HEK293 (cell line): ENCODE measurements at regions not wholly inside any gene's neighbourhood (a gene's known extent, or its start where the extent isn't known, plus 50 kb on each side); places are given as distances from the start of the nearest gene placed in this dataset.

Experiments
- CTCF ChIA-PET: fragments of 350-600 bp; formaldehyde crosslinking; extraction: SDS; loops from one replicate; lab custom pipeline; 2021; ENCODE audit warnings: antibody characterized with exemption; lab: Yijun Ruan, JAX
- POLR2A ChIA-PET: fragments of 300-600 bp; formaldehyde crosslinking; extraction: SDS; loops from one replicate; lab custom pipeline; 2020; ENCODE audit warnings: antibody characterized with exemption, inconsistent platforms; lab: Yijun Ruan, JAX
- H3K27ac ChIP-seq: fragments of 200-500 bp; sonication (Bioruptor generic); 2 replicates; pipeline ENCODE4 v1.5.1; 2014; ENCODE audit warnings: low read depth, low read length, control low read depth, inconsistent platforms; ENCODE audit errors: extremely low read depth
- H3K36me3 ChIP-seq, 2 experiments: fragments of 200-500 bp in 1 of 2; sonication (Bioruptor generic) in 1 of 2; 1 replicate in 1 of 2; 2 replicates in 1 of 2; pipeline ENCODE4 v1.5.1; 2014 to 2017; ENCODE audit warnings: inconsistent platforms in 2 of 2, low read length in 2 of 2; ENCODE audit not compliant: control insufficient read depth in 2 of 2, insufficient read depth in 1 of 2
- H3K4me1 ChIP-seq: fragments of 200-500 bp; sonication (Bioruptor generic); 2 replicates; pipeline ENCODE4 v1.5.1; 2014; ENCODE audit warnings: mild to moderate bottlenecking, low read length, inconsistent platforms; ENCODE audit not compliant: control insufficient read depth, insufficient read depth
- H3K4me3 ChIP-seq: 2 replicates; pipeline ENCODE4 v1.5.1; 2011; ENCODE audit warnings: low read depth, mild to moderate bottlenecking, control low read depth, low read length, moderate library complexity
- H3K9me3 ChIP-seq: fragments of 200-500 bp; sonication (Bioruptor generic); 2 replicates; pipeline ENCODE4 v1.5.1; 2014; ENCODE audit warnings: low read depth, low read length, inconsistent platforms; ENCODE audit not compliant: control insufficient read depth, insufficient read depth
- BCL11B ChIP-seq: fragments of 450-650 bp; formaldehyde crosslinking; IDR thresholded peaks from 2 replicates; pipeline ENCODE4 v1.5.1; 2016; ENCODE audit warnings: low read depth, missing biosample characterization, missing genetic modification characterization
- EGR2 ChIP-seq: fragments of 450-650 bp; formaldehyde crosslinking; IDR thresholded peaks from 2 replicates; pipeline ENCODE4 v1.5.1; 2016; ENCODE audit warnings: low read depth, missing biosample characterization, missing genetic modification characterization
- ELK4 ChIP-seq: IDR thresholded peaks from 2 replicates; pipeline ENCODE4 v1.6.1; 2011; ENCODE audit warnings: mild to moderate bottlenecking, low read depth, low read length, borderline replicate concordance
- FEZF1 ChIP-seq: fragments of 450-650 bp; formaldehyde crosslinking; IDR thresholded peaks from 2 replicates; pipeline ENCODE4 v1.5.1; 2016; ENCODE audit warnings: missing biosample characterization, missing genetic modification characterization
- IKZF3 ChIP-seq: fragments of 450-650 bp; IDR thresholded peaks from 2 replicates; pipeline ENCODE4 v1.5.0; 2018; ENCODE audit warnings: missing biosample characterization, mild to moderate bottlenecking, missing genetic modification characterization, moderate library complexity
- KLF1 ChIP-seq: fragments of 450-650 bp; formaldehyde crosslinking; IDR thresholded peaks from 2 replicates; pipeline ENCODE4 v1.5.1; 2016; ENCODE audit warnings: missing biosample characterization, missing genetic modification characterization
- OSR2 ChIP-seq: fragments of 450-650 bp; formaldehyde crosslinking; IDR thresholded peaks from 2 replicates; pipeline ENCODE4 v1.5.1; 2016; ENCODE audit warnings: missing biosample characterization, missing genetic modification characterization
- OVOL3 ChIP-seq: fragments of 450-650 bp; formaldehyde crosslinking; IDR thresholded peaks from 2 replicates; pipeline ENCODE4 v1.5.1; 2016; ENCODE audit warnings: missing biosample characterization, missing genetic modification characterization
- PRDM1 ChIP-seq: fragments of 450-650 bp; formaldehyde crosslinking; IDR thresholded peaks from 2 replicates; pipeline ENCODE4; 2016; ENCODE audit warnings: missing biosample characterization, missing genetic modification characterization
- ZBTB20 ChIP-seq: fragments of 450-650 bp; formaldehyde crosslinking; IDR thresholded peaks from 2 replicates; pipeline ENCODE4 v1.5.1; 2016; ENCODE audit warnings: missing biosample characterization, missing genetic modification characterization
- ZNF211 ChIP-seq: fragments of 450-650 bp; formaldehyde crosslinking; IDR thresholded peaks from 2 replicates; pipeline ENCODE4 v1.5.1; 2016; ENCODE audit warnings: low read depth, missing biosample characterization, missing genetic modification characterization
- ZNF266 ChIP-seq: fragments of 450-650 bp; formaldehyde crosslinking; IDR thresholded peaks from 2 replicates; pipeline ENCODE4 v1.5.1; 2016; ENCODE audit warnings: missing biosample characterization, missing genetic modification characterization, low read depth
- ZNF274 ChIP-seq, 2 experiments: fragments of 200-500 bp in 1 of 2; fragments of 450-650 bp in 1 of 2; sonication (Bioruptor generic) in 1 of 2; formaldehyde crosslinking in 1 of 2; IDR thresholded peaks; 2 replicates each; pipeline versions ENCODE4 v1.5.1 to v1.6.1; 2014 to 2016; ENCODE audit warnings: borderline replicate concordance in 1 of 2, inconsistent platforms in 1 of 2, low read length in 1 of 2, missing biosample characterization in 1 of 2, missing genetic modification characterization in 1 of 2
- ZNF366 ChIP-seq: fragments of 450-650 bp; formaldehyde crosslinking; conservative IDR thresholded peaks from 2 replicates; pipeline ENCODE4 v1.5.1; 2016; ENCODE audit warnings: missing biosample characterization, missing genetic modification characterization
- ZNF404 ChIP-seq: fragments of 450-650 bp; formaldehyde crosslinking; IDR thresholded peaks from 2 replicates; pipeline ENCODE4 v1.5.1; 2017; ENCODE audit warnings: missing biosample characterization, missing genetic modification characterization
- ZNF423 ChIP-seq: fragments of 450-650 bp; formaldehyde crosslinking; IDR thresholded peaks from 2 replicates; pipeline ENCODE4 v1.5.1; 2016; ENCODE audit warnings: missing biosample characterization, missing genetic modification characterization
- ZNF433 ChIP-seq: fragments of 450-650 bp; formaldehyde crosslinking; IDR thresholded peaks from 2 replicates; pipeline ENCODE4 v1.5.1; 2016; ENCODE audit warnings: missing biosample characterization, missing genetic modification characterization, low read depth
- ZNF560 ChIP-seq: fragments of 450-650 bp; formaldehyde crosslinking; IDR thresholded peaks from 2 replicates; pipeline ENCODE4 v1.5.1; 2017; ENCODE audit warnings: missing biosample characterization, missing genetic modification characterization, borderline replicate concordance
- ZNF660 ChIP-seq: fragments of 450-650 bp; IDR thresholded peaks from 2 replicates; pipeline ENCODE4 v1.5.1; 2018; ENCODE audit warnings: missing biosample characterization, mild to moderate bottlenecking, missing genetic modification characterization
- ZNF76 ChIP-seq: fragments of 450-650 bp; formaldehyde crosslinking; IDR thresholded peaks from 2 replicates; pipeline ENCODE4; 2016; ENCODE audit warnings: low read depth, missing biosample characterization, missing genetic modification characterization, borderline replicate concordance
- ZNF785 ChIP-seq: fragments of 450-650 bp; formaldehyde crosslinking; IDR thresholded peaks from 2 replicates; pipeline ENCODE4 v1.5.1; 2016; ENCODE audit warnings: missing biosample characterization, missing genetic modification characterization
- TF ChIP-seq, protein P1 (sequence below): fragments of 450-650 bp; formaldehyde crosslinking; IDR thresholded peaks from 2 replicates; pipeline ENCODE4 v1.5.1; 2016; ENCODE audit warnings: missing biosample characterization, missing genetic modification characterization, low read depth
- TF ChIP-seq, protein P2 (sequence below): fragments of 450-650 bp; formaldehyde crosslinking; IDR thresholded peaks from 2 replicates; pipeline ENCODE4 v1.5.1; 2016; ENCODE audit warnings: missing biosample characterization, missing genetic modification characterization
- TF ChIP-seq, protein P3 (sequence below): fragments of 450-650 bp; formaldehyde crosslinking; IDR thresholded peaks from 2 replicates; pipeline ENCODE4 v1.5.1; 2017; ENCODE audit warnings: missing biosample characterization, missing genetic modification characterization
- TF ChIP-seq, protein P4 (sequence below): fragments of 450-650 bp; formaldehyde crosslinking; IDR thresholded peaks from 2 replicates; pipeline ENCODE4 v1.5.1; 2016; ENCODE audit warnings: missing biosample characterization, missing genetic modification characterization
- TF ChIP-seq, protein P5 (sequence below): fragments of 450-650 bp; formaldehyde crosslinking; IDR thresholded peaks from 2 replicates; pipeline ENCODE4 v1.5.1; 2016; ENCODE audit warnings: missing biosample characterization, missing genetic modification characterization

- ChIA-PET CTCF (no interaction called here), POLR2A (no interaction called here)
- Histone ChIP-seq H3K9me3 (no peaks in the 10 kb centered on the region), H3K4me1 (no peaks in the 10 kb centered on the region), H3K4me3 (no peak overlapping the region), H3K36me3 (no peaks in the 10 kb centered on the region), H3K27ac (no peak overlapping the region)
- no peak for TF ChIP-seq ZNF266
- TF ChIP-seq BCL11B (tag by site-specific recombination): no peak
- TF ChIP-seq ZNF423 (tag by site-specific recombination): no peak
- no peak for TF ChIP-seq KLF1
- no peak for TF ChIP-seq IKZF3
- TF ChIP-seq PRDM1 (tag by site-specific recombination): no peak
- TF ChIP-seq, protein P1, sequence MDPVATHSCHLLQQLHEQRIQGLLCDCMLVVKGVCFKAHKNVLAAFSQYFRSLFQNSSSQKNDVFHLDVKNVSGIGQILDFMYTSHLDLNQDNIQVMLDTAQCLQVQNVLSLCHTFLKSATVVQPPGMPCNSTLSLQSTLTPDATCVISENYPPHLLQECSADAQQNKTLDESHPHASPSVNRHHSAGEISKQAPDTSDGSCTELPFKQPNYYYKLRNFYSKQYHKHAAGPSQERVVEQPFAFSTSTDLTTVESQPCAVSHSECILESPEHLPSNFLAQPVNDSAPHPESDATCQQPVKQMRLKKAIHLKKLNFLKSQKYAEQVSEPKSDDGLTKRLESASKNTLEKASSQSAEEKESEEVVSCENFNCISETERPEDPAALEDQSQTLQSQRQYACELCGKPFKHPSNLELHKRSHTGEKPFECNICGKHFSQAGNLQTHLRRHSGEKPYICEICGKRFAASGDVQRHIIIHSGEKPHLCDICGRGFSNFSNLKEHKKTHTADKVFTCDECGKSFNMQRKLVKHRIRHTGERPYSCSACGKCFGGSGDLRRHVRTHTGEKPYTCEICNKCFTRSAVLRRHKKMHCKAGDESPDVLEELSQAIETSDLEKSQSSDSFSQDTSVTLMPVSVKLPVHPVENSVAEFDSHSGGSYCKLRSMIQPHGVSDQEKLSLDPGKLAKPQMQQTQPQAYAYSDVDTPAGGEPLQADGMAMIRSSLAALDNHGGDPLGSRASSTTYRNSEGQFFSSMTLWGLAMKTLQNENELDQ (tag by site-specific recombination): no peak
- no peak for TF ChIP-seq ZNF560 (tag by site-specific recombination)
- TF ChIP-seq, protein P2, sequence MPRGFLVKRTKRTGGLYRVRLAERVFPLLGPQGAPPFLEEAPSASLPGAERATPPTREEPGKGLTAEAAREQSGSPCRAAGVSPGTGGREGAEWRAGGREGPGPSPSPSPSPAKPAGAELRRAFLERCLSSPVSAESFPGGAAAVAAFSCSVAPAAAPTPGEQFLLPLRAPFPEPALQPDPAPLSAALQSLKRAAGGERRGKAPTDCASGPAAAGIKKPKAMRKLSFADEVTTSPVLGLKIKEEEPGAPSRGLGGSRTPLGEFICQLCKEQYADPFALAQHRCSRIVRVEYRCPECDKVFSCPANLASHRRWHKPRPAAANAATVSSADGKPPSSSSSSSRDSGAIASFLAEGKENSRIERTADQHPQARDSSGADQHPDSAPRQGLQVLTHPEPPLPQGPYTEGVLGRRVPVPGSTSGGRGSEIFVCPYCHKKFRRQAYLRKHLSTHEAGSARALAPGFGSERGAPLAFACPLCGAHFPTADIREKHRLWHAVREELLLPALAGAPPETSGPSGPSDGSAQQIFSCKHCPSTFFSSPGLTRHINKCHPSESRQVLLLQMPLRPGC (tag by site-specific recombination): no peak
- no peak for TF ChIP-seq ZNF366 (tag by site-specific recombination)
- no peak for TF ChIP-seq ZNF76 (tag by site-specific recombination)
- TF ChIP-seq, protein P3, sequence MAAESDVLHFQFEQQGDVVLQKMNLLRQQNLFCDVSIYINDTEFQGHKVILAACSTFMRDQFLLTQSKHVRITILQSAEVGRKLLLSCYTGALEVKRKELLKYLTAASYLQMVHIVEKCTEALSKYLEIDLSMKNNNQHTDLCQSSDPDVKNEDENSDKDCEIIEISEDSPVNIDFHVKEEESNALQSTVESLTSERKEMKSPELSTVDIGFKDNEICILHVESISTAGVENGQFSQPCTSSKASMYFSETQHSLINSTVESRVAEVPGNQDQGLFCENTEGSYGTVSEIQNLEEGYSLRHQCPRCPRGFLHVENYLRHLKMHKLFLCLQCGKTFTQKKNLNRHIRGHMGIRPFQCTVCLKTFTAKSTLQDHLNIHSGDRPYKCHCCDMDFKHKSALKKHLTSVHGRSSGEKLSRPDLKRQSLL (tag by site-specific recombination): no peak
- no peak for TF ChIP-seq ZNF404
- TF ChIP-seq, protein P4, sequence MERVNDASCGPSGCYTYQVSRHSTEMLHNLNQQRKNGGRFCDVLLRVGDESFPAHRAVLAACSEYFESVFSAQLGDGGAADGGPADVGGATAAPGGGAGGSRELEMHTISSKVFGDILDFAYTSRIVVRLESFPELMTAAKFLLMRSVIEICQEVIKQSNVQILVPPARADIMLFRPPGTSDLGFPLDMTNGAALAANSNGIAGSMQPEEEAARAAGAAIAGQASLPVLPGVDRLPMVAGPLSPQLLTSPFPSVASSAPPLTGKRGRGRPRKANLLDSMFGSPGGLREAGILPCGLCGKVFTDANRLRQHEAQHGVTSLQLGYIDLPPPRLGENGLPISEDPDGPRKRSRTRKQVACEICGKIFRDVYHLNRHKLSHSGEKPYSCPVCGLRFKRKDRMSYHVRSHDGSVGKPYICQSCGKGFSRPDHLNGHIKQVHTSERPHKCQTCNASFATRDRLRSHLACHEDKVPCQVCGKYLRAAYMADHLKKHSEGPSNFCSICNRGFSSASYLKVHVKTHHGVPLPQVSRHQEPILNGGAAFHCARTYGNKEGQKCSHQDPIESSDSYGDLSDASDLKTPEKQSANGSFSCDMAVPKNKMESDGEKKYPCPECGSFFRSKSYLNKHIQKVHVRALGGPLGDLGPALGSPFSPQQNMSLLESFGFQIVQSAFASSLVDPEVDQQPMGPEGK (tag by site-specific recombination): no peak
- TF ChIP-seq OVOL3 (tag by site-specific recombination): no peak
- TF ChIP-seq ZNF274 (IDR thresholded peaks at IDR 0.05; ENCODE audit: low read length): no peak
- no peak for TF ChIP-seq ZNF274 (tag by site-specific recombination; IDR thresholded peaks at IDR 0.05; ENCODE audit: borderline replicate concordance)
- no peak for TF ChIP-seq EGR2
Measured at GRCh38 chr5:117800261-117800660, 1188.1 kb downstream of the DTWD2 start.

DNA sequence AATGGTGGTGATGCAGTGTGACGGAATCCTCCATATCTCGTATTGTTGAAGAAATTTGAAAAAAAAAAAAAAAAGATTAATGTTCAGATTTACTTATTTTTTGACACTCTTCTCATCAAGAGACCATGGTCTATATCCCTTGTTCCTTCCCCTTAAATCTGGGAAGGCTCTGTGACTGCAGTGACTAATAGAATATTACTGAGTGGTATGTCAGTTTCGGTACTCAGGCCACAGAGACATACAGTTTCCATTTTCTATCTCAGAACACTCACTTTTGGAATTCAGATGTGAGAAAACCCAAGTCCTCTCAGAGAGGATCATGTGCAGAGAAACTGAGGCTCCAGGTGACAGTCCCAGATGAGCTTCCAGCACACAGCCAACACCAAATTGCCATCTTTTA lies 1193.5 kb downstream of the DTWD2 start:
- no peak overlapping the region for H3K4me3 ChIP-seq
- no peaks in the 10 kb centered on the region for H3K36me3 ChIP-seq
- no peak overlapping the region for H3K27ac ChIP-seq
- no peaks in the 10 kb centered on the region for H3K4me1 ChIP-seq
- no peaks in the 10 kb centered on the region for H3K9me3 ChIP-seq
- CTCF ChIA-PET: no interaction called here
- POLR2A ChIA-PET: no interaction called here
- TF ChIP-seq OSR2 (tag by site-specific recombination) (no peak), FEZF1 (no peak), ZNF660 (no peak), ELK4 (no peak), ZNF785 (tag by site-specific recombination) (no peak), ZNF433 (tag by site-specific recombination) (no peak), KLF1 (no peak), ZBTB20 (tag by site-specific recombination) (no peak), ZNF211 (no peak)
- TF ChIP-seq, protein P5, sequence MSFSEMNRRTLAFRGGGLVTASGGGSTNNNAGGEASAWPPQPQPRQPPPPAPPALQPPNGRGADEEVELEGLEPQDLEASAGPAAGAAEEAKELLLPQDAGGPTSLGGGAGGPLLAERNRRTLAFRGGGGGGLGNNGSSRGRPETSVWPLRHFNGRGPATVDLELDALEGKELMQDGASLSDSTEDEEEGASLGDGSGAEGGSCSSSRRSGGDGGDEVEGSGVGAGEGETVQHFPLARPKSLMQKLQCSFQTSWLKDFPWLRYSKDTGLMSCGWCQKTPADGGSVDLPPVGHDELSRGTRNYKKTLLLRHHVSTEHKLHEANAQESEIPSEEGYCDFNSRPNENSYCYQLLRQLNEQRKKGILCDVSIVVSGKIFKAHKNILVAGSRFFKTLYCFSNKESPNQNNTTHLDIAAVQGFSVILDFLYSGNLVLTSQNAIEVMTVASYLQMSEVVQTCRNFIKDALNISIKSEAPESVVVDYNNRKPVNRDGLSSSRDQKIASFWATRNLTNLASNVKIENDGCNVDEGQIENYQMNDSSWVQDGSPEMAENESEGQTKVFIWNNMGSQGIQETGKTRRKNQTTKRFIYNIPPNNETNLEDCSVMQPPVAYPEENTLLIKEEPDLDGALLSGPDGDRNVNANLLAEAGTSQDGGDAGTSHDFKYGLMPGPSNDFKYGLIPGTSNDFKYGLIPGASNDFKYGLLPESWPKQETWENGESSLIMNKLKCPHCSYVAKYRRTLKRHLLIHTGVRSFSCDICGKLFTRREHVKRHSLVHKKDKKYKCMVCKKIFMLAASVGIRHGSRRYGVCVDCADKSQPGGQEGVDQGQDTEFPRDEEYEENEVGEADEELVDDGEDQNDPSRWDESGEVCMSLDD: no peak
